ENCODE measurements at regions not wholly inside any gene's neighbourhood (a gene's known extent, or its start where the extent isn't known, plus 50 kb on each side); places are given as distances from the start of the nearest gene placed in this dataset.

DNA sequence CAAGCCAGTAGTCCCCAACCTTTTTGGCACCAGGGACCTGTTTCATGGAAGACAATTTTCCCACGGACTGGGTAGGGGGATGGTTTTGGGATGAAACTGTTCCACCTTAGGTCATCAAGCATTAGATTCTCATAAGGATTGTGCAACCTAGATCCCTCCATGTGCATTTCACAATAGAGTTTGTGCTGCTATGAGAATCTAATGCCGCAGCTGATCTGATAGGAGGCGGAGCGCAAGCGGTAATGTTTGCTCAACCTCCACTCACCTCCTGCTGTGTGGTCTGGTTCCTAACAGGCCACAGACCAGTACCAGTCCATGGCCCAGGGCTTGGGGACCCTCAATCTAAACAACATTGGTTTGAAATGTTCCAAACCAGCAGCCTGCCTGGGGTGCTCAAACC, 137.0 kb upstream of the STXBP5 start:
- no peak for DNase-seq (ENCODE audit: low read depth in 2 of 3, low spot score in 1 of 3)

DNA sequence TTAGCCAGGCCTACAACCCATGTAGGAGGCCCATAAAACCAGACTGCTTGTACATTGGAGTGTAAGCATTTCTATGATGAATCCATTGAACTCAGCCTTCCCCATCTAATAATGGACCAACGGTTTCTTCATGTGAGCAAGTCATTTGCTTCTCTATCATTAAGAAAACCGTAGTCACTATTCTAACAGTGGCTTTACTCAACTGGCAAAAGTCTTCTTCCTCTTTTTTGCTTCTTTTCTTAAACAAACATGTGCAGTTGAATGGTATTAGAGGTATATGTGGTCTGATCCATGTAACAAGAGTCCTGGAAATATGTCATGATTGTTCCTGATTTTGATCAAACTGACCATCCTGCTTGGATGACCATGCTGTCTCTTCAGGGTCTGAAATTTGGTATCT, 132.4 kb upstream of the STXBP5 start:
- no peak for DNase-seq (ENCODE audit: low read depth in 2 of 3, low spot score in 1 of 3)

DNA sequence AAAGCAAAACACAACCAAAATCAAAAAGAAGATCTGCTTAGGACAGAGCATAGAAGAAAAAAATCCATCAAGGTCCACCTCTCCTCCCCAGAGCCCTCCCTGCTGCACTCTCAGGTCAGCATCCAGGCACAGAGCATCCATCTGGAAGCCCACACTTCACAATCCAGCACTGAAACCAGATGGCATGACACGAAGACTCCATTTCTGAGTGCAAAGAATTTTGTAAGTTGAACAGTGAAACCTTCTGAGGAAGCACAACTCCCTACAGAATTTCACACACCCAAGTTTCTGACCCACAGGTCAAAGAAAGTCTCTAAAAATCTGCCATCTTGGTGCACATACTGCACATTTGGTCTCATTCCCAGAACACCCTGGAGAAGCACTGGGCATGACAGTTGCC, 128.8 kb upstream of the STXBP5 start:
- DNase-seq (ENCODE audit: low read depth in 2 of 3, low spot score in 1 of 3): no peak

DNA sequence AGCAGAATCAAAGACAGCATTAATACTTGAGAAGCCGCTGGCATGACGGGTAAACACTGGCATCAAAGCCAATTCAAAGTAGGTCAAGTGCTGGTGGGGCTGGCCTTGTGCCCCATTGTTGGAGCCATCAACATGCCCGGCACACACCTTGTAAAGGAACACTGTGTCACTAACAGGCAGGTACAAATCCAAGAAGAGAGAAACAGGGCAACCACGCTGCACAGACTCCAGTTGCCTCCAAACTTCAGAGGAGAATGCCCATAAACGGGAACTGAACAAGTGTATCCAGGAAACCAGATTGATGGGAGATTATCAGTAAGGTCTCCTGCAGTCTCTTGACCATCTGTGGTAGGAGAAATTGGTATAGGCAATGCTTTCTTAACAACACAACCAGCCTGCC, 127.0 kb upstream of the STXBP5 start:
- no peak for DNase-seq (ENCODE audit: low read depth in 2 of 3, low spot score in 1 of 3)

DNA sequence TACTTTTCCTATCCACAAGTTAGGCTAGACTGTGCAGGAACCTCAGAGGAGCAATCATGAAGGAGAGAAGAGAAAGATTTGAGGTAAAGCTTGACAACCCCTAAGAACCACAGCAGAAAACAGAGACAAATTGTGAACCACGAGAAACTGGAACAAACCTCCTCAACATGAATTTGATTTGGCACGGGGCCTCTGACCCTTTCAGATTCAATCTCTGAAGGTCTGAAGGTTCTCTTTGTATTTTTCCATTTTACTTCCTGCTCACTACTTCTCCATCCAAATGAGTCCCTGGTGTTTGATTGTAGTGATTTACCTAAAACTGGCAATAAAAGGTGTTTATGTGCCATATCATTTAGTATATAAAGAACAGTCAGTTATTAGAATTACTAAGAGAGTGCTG, 126.1 kb upstream of the STXBP5 start:
- DNase-seq (ENCODE audit: low read depth in 2 of 3, low spot score in 1 of 3): no peak

DNA sequence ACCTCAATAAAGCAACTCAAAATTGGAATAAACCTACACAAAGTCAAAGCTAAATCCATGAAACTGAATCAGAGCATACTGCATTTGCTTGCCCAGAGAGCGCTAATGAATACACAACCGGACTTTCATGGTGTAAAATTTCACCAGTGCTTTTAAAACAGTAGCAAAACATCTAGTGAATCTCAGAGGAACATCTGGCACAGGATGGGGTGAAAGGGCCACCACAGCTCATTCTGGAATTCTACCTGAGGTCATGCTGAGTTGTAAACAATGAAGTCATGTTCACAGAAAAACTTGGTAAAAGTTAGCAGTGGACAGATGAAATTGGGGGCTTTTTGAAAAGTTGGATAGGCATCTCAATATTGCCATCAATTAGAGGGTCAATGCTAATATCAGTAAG, 125.6 kb upstream of the STXBP5 start:
- DNase-seq (ENCODE audit: low read depth in 2 of 3, low spot score in 1 of 3): no peak

DNA sequence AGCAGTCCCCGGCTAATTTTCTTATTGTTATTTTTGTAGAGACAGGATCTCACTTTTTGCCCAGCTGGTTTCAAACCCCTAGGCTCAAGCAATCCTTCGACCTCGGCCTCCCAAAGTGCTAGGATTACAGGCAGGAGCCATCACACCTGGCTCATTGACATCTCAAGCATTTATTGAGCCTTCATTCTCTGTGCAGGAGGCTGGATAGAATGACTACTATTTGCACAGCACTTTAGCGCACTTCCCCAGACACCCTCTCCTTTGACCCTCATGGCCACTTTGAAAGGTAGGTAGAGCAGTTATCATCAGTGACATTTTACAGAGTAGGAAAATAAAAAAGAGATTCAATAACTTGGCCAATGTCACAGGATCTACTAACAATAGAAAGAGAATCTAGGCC, 124.0 kb upstream of the STXBP5 start:
- DNase-seq (ENCODE audit: low read depth in 2 of 3, low spot score in 1 of 3): no peak

DNA sequence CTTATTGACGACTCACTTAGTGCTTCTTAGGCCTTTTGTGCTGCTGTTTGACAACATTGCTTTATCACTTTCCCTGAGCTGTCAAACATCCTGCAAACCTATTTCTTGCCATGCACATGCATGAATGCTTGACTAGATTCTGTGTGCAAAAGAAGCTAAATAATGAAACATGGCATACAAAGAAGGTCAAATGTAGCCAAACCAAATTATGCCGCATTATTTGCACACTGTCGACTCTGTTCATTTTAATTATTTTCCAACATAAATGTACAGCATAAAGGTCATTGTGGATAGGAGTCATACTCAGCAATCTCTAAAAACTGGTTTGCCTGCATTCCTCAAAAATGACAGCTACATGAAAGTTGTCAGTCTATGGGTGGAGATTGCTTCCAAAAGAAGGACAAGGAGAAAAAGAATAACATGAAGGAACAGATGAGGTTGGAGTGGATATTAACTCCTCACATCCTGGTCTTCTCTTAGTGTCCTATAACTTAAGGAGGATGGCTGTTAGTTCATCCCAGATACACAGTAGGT, 123.1 kb upstream of the STXBP5 start:
- DNase-seq (ENCODE audit: low read depth in 2 of 3, low spot score in 1 of 3): no peak

DNA sequence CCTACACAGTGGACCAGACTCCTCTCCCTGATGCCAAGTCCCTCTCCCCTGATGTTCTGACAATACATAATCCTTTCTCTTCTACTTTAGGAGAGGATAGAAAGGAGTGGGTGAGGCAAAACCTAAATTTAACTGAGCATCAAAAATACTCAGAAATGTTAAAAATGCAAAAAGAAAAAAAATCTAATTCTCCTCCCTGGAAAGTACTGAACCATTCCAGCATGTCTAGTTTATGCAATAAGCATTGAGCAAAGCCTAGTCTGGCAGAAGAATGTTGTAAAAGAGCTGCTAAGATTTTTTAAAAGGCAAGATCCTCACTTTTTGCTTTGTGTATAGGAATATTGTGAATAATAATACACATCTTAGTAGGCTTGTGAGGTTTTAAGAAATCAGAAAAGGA, 116.6 kb upstream of the STXBP5 start:
- DNase-seq (ENCODE audit: low read depth in 2 of 3, low spot score in 1 of 3): no peak

DNA sequence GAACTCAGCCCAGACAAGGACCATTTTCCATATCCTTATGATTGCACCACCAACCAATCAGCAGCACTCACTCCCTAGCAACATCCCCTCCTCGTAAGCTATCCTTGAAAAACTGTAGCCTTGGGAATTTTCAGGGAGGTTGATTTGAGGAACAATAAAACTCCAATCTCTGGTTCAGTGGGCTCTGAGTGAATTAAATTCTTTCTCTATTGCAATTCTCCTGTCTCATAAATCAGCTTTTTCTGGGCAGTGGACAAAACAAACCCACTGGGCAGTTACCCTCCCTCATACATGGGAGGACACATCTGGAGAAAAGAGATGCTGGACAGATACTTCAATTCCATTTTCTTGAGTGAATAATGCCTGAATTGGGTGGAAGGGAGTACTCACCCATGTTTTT, 115.4 kb upstream of the STXBP5 start:
- no peak for DNase-seq (ENCODE audit: low read depth in 2 of 3, low spot score in 1 of 3)

DNA sequence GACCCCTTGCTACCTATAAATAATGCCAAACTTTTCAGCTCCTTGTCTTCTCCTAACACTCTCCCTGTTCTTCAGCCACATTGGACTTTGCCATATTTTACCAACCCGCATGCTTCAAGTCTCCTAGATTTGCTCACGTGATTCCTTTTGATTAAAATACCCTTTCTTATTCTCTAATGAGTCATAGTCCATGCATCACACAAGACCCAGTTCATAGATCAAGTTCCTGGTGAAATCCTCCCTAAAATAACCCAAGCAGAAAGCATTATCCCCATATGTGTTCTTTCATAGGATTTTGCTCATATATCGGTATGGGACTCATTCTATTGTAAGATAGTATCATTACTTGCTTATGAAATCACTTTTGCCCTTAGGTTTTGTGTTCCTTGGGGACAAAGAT, 108.9 kb upstream of the STXBP5 start:
- no peak for DNase-seq (ENCODE audit: low read depth in 2 of 3, low spot score in 1 of 3)

DNA sequence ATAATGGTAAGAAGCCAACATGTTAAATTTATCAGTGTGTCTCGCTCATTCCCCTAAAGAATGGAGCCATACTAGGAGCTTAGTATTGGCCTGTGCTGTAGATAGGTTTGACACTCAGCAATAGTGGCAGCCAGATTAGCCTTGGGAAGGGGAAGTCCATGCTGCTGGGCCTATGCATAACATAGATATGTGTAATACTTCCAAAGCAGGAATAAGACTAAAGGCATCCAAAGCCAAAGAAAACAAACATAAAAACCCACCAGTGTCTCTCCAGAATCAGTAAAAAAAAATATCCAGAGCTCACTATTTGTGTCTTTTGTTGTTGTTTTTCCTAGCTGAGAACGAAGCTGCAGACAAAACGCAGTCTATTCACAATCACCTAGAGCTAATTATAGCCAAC, 104.2 kb upstream of the STXBP5 start:
- no peak for DNase-seq (ENCODE audit: low read depth in 2 of 3, low spot score in 1 of 3)

DNA sequence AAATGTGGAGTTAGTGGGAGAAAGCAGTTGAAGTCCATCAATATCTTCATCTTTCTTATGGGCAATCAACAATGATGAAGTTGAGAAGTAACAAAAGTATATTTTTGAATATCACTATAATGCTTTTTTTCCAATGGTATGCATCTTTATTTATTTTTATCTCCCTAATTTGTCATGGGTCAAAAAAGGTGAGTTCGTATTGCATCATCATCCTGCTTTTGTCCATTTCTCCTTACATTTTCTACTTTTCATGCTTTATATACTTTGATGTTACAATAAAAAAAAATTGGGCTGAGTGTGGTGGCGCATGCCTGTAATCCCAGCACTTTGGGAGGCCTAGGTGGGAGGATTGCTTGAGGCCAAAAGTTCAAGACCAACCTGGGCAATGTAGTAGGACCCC, 101.2 kb upstream of the STXBP5 start:
- DNase-seq (ENCODE audit: low read depth in 2 of 3, low spot score in 1 of 3): no peak

DNA sequence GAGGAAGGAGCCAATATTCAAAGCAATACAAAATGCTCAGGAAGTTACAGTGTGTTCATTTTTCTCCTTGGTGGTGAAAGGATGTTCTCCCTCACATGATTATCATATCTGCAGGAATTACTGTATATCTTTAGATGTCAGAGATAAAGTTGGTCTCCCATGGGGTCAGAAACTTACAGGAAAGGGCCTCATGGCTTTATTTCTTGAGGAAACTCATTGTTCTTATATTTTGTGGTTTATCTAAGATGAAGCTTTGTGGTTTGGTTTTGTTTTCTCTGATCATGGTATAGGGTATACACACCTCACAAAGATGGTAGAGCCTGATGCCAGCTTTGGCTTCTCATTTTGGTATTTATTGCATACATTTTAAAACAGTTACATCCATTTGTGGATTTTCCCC, 100.5 kb upstream of the STXBP5 start:
- no peak for DNase-seq (ENCODE audit: low read depth in 2 of 3, low spot score in 1 of 3)

DNA sequence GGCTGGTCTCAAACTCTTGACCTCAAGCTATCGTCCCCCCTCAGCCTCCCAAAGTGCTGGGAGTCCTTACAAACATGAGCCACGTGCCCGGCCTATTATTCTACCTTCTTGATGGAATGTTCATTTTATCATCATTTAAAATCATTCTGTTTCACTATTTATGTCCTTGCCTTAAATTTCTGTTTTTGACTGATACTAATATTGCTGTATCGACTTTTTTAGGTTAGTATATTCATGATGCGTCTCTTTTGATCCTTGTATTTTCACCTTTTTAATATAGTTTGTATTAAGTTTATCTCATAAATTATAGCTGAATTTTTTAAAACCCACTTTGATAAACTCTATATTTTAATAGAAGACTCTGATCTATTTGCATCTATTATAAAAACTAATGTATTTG, 98.4 kb upstream of the STXBP5 start:
- no peak for DNase-seq (ENCODE audit: low read depth in 2 of 3, low spot score in 1 of 3)

DNA sequence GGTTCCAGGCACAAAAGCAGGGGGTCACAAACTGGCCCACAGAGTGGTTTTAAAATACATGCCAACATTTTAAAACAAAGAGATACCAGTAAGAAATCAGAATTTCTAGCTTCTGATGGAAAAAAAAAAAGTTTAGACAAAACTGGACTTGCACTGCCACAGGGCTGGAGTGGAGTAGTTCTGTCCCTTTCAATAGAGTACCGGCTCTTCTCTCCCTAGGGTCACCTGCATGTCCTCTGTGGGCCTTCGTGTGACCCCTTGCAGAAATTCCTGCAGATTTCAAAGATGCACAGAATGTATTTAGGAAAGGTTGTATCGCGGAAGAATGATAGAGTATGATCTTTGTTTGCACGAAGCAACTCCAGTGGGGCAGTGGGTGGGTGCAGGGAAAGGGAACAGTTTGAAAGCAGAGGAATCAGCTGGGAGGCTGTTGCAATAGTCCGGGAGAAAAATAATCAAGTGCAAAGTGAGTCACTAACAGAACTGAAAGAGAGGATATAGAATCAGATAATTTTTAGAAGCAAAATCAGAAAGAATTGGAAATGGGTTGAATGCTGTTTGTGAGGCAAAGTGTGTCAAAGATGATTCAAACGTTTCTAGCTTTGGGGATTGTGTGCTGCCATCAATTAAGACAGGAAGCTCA, 97.3 kb upstream of the STXBP5 start:
- DNase-seq (ENCODE audit: low read depth in 2 of 3, low spot score in 1 of 3): no peak

DNA sequence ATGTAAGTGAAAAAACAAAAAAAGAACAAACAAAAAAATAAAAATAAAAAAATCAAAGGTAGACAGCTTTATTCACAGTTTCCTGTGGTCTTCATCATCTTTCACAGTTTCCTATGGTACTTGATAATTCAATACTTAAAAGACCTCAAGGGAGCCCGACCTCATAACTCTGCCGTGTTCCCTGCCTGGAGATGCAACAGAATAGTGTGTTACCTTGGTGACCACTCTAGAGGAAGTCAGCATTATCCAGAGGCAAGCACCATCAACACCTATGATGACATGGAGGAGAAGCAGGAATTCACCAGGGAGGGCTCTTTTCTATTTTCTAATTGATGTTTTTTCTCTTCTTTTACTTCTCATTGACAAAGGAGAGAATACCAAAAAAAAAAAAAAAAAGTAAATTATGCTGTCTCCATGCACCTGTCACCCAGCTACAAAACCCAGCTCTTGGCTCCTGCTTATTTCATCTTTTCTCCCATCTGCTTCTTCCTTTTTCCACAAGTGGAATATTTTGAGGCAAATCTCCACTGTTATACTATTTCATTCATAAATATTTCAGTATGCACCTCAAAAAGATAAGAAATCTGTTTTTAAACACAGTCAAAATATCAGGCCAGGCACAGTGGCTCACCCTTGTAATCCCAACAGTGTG, 95.8 kb upstream of the STXBP5 start:
- no peak for DNase-seq (ENCODE audit: low read depth in 2 of 3, low spot score in 1 of 3)

DNA sequence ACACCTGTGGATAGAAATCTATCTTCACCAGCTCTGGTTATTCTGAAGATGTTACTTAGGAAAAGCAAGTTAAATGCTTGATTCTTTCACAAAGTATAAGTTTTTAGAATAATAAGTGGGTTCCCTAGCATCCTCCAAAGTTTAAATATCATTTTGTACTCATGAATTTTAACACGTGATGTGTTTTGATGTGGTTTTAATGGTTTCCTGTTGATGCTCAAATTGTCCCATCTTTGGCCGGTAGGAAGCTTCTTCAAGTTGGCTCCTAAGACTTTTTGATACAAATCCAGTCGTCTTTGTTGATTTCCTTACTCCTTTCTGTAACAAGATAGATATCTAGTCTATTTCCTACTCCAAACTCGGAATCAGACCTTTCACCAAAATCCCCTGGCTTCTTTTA, 94.5 kb upstream of the STXBP5 start:
- DNase-seq (ENCODE audit: low read depth in 2 of 3, low spot score in 1 of 3): no peak

DNA sequence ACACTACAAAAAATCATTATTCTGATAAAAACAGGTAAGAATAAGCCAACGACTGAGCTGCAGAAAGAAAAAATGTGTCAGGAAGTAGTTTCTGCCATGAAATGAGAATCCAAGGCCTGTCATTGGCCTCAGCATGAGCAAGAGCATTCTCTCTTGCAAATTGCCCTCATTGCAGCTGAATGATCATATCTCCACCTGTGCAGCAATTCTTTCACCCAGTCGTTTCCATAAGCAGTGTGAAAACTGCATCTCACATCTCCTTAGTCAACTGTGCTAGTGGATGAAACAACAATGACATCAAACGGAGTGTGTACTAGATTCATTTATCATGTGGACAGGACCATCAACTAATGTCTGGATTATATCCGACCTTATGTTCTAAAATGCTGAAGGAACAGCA, 88.2 kb upstream of the STXBP5 start:
- DNase-seq (ENCODE audit: low read depth in 2 of 3, low spot score in 1 of 3): no peak

DNA sequence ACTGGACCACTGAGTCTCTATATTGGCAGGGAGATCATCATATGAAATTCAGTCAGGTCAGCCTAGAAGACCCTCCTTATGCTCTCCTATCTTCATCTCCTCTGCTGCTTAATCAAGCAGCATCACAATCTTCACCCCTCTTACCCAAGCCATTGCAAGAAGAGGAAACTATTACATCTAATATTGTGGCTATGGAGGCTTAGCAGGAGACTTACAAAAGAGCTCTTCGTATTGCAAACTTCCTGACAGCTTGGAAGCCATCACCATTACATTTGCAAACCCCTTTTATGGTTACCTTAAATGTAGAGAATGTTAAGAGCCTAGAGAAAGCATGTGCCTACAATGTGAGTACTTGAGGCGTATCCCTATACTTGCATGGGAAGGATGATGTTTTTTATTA, 87.2 kb upstream of the STXBP5 start:
- DNase-seq (ENCODE audit: low read depth in 2 of 3, low spot score in 1 of 3): no peak

DNA sequence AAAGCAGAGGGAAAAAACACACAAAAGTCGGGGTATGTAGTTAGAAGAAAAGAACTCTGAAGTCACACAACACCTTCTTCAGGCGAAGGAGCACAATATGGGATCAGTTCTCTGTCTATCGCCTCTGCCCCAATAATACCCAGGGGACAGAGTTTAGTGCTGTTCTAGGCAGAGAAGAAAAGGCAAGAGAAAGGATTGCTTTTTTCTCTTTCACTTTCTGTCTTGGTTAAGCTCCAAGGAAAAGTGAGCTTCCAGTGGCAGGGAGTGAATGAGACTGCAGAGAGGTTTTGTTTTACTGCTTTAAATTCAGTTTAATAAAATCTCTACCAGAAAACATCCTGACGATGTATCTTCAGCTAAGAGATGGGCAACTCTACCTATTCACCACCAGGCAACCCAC, 86.6 kb upstream of the STXBP5 start:
- no peak for DNase-seq (ENCODE audit: low read depth in 2 of 3, low spot score in 1 of 3)

DNA sequence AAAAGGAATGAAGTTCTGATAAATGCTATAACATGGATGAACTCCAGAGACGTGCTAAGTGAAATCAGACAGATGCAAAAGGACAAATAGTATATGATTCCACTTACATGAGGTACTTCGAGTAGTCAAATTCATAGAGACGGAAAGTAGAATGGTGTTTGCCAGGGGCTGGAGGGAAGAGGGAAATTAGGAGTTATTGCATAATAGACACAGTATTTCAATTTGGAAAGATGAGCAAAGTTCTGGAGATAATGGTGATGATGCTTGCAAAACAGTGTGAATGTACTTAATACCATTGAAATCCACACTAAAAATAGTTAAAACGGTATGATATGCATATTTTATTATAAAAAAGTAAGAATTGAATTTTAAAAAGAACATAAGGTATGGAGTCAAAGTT, 84.9 kb upstream of the STXBP5 start:
- DNase-seq (ENCODE audit: low read depth in 2 of 3, low spot score in 1 of 3): no peak

DNA sequence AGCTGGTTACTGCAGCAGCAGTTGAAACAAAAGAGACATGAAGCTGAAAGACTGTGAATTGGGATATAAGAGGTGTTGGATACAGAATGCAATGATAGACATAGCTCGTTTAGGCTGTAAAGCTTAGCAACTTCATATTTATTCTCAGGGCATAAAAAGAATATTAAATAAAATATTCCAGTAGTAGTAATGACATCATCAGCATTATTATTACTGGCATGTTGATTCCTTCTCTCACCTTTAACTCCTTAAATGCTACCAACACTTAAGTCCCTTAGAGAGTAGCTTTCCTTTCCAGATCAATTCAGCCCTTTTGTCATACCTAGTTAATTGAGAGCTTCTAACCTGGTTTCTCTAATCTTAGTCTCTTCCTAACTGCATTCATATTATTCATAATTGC, 81.4 kb upstream of the STXBP5 start:
- DNase-seq (ENCODE audit: low read depth in 2 of 3, low spot score in 1 of 3): no peak

All from stimulated activated CD4-positive, alpha-beta T cell treated with anti-CD3 and anti-CD28 coated beads, Interleukin-12 subunit alpha, Interleukin-12 subunit beta, amount 100 ng/mL, for 48 hours (primary cell).